Lower leg skin (tissue), 3 donors: ENCODE measurements at regions not wholly inside any gene's neighbourhood (a gene's known extent, or its start where the extent isn't known, plus 50 kb on each side); places are given as distances from the start of the nearest gene placed in this dataset.

ENCODE experiments used
- POLR2A ChIP-seq, 2 donors: fragments of 450-650 bp; IDR thresholded peaks; one replicate each; pipeline ENCODE4 v1.6.1; 2016 to 2017; ENCODE audit warnings: antibody characterized with exemption in 2 of 2, mild to moderate bottlenecking in 1 of 2, moderate library complexity in 1 of 2
- TF ChIP-seq, protein P1 (sequence below), 3 donors: fragments of 450-650 bp; IDR thresholded peaks; one replicate each; pipeline ENCODE4 v1.5.1; 2016; ENCODE audit warnings: antibody characterized with exemption in 3 of 3, mild to moderate bottlenecking in 3 of 3, moderate library complexity in 2 of 3

DNA sequence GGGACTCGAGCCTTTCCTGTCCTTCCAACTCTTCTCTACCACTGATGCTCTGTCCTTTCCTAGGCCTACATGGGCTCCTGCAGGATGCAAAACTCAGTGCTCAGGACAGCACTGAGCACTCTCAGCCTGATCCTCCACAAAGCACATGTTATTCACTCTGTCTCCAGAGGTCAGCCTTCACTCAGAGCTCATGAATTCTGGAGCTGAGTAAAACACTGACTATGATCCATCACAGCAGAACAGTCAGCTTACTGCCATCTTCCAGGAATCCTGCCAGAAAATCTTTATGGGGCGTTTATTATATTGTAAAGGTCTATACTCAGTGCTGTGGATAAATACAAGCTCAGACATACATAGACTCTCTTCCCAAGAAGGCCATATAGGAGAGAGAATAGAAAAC, 121.5 kb upstream of the CPEB2 start:
- no peak for TF ChIP-seq POLR2A (IDR thresholded peaks at IDR 0.05)
- TF ChIP-seq, protein P1, sequence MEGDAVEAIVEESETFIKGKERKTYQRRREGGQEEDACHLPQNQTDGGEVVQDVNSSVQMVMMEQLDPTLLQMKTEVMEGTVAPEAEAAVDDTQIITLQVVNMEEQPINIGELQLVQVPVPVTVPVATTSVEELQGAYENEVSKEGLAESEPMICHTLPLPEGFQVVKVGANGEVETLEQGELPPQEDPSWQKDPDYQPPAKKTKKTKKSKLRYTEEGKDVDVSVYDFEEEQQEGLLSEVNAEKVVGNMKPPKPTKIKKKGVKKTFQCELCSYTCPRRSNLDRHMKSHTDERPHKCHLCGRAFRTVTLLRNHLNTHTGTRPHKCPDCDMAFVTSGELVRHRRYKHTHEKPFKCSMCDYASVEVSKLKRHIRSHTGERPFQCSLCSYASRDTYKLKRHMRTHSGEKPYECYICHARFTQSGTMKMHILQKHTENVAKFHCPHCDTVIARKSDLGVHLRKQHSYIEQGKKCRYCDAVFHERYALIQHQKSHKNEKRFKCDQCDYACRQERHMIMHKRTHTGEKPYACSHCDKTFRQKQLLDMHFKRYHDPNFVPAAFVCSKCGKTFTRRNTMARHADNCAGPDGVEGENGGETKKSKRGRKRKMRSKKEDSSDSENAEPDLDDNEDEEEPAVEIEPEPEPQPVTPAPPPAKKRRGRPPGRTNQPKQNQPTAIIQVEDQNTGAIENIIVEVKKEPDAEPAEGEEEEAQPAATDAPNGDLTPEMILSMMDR (IDR thresholded peaks at IDR 0.05): no peak
